ENCODE measurements at regions not wholly inside any gene's neighbourhood (a gene's known extent, or its start where the extent isn't known, plus 50 kb on each side); places are given as distances from the start of the nearest gene placed in this dataset.

- no peak overlapping the region for H3K4ac ChIP-seq (ENCODE audit: low read depth, low read length)
- no peaks in the 10 kb centered on the region for H3K79me1 ChIP-seq (ENCODE audit: low read depth in 1 of 2, low read length in 2 of 2)
- TF ChIP-seq FOS (IDR thresholded peaks at IDR 0.05; ENCODE audit: low read depth, low read length) (no peak), MAZ (IDR thresholded peaks at IDR 0.05; ENCODE audit: borderline replicate concordance, low read depth, low read length) (no peak), NFE2L2 (IDR thresholded peaks at IDR 0.05; ENCODE audit: low read depth, low read length) (no peak), POLR2A (IDR thresholded peaks at IDR 0.05; ENCODE audit: low read depth, low read length) (no peak), MAFK (IDR thresholded peaks at IDR 0.05; ENCODE audit: low read depth, low read length) (no peak), USF2 (IDR thresholded peaks at IDR 0.05; ENCODE audit: low read depth, low read length) (no peak), CHD1 (IDR thresholded peaks at IDR 0.05; ENCODE audit: low read depth, low read length) (no peak)
- no peak overlapping the region for H4K8ac ChIP-seq (ENCODE audit: low read depth in 2 of 2, low read length in 2 of 2)
- no peak overlapping the region for H2BK5ac ChIP-seq (ENCODE audit: low read depth, low read length, poor library complexity, severe bottlenecking)
- no peaks in the 10 kb centered on the region for H3K27me3 ChIP-seq (ENCODE audit: control insufficient read depth, insufficient read depth, low read length)
- ChIA-PET CTCF (no interaction called here), POLR2A (ENCODE audit: unreplicated experiment) (no interaction called here)
- H3K9me3 ChIP-seq (ENCODE audit: control insufficient read depth, insufficient read depth, low read length): no peaks in the 10 kb centered on the region
- H2AK5ac ChIP-seq (ENCODE audit: low read depth, low read length): no peak overlapping the region
- in situ Hi-C loops (cut with MboI; ENCODE audit: low sequenced_read_pairs): no loop called here
- dilution Hi-C loops (cut with HindIII; ENCODE audit: low sequenced_read_pairs, unreplicated experiment): no loop called here
- no peak overlapping the region for H4K5ac ChIP-seq (ENCODE audit: low read depth, low read length)
- H3K4me2 ChIP-seq (ENCODE audit: low read depth, low read length): no peak overlapping the region
- H3K36me3 ChIP-seq (ENCODE audit: control insufficient read depth, insufficient read depth, low read length): no peaks in the 10 kb centered on the region
- H4K91ac ChIP-seq (ENCODE audit: insufficient read depth, low read depth, low read length): no peak overlapping the region
- no peak overlapping the region for H2BK15ac ChIP-seq (ENCODE audit: low read depth, low read length)
- WGBS, 2 experiments (ENCODE audit: extremely low coverage in 2 of 2, insufficient read length in 1 of 2): no CpG with 5 or more reads among the region's 4 CpGs
- H3K56ac ChIP-seq (ENCODE audit: extremely low read depth, insufficient read depth, low read length): no peak overlapping the region
- H3K4me1 ChIP-seq (ENCODE audit: control insufficient read depth, insufficient read depth, low read length): no peaks in the 10 kb centered on the region
- H2BK120ac ChIP-seq (ENCODE audit: low read depth, low read length): no peak overlapping the region
- H3K23ac ChIP-seq (ENCODE audit: low read depth, low read length): no peak overlapping the region
- no peak overlapping the region for H2AFZ ChIP-seq (replicated peaks; ENCODE audit: low read length, poor library complexity)
- H3K9ac ChIP-seq (ENCODE audit: low read depth, low read length): no peak overlapping the region
- H2AK9ac ChIP-seq (replicated peaks; ENCODE audit: low read depth, low read length, poor library complexity): no peak overlapping the region
- BruUV-seq (replicated peaks): no TSS peak
- no peaks in the 10 kb centered on the region for H4K20me1 ChIP-seq (ENCODE audit: insufficient read depth, low read length)
- H3K14ac ChIP-seq (replicated peaks; ENCODE audit: low read depth, low read length): no peak overlapping the region
- H3K9me1 ChIP-seq (ENCODE audit: insufficient read depth, low read length): no peaks in the 10 kb centered on the region
- H2BK20ac ChIP-seq (ENCODE audit: low read depth, low read length): no peak overlapping the region
- H3K18ac ChIP-seq (ENCODE audit: low read depth, low read length): no peak overlapping the region
- no peak overlapping the region for H3K4me3 ChIP-seq (ENCODE audit: insufficient read depth, low read depth, low read length)
- ATAC-seq (ENCODE audit: low read depth) (no peak), DNase-seq (no peak)
- intact Hi-C loops (cut with micrococcal nuclease): no loop called here
- H3K27ac ChIP-seq (ENCODE audit: insufficient read depth, low read length): no peak overlapping the region
Observed at GRCh38 chrX:30939928-30940327, 50.9 kb upstream of the TAB3 start.

Measured in IMR-90 (cell line).